DND-41 (cell line): ENCODE measurements at regions not wholly inside any gene's neighbourhood (a gene's known extent, or its start where the extent isn't known, plus 50 kb on each side); places are given as distances from the start of the nearest gene placed in this dataset.

ENCODE experiments used
- CTCF ChIP-seq: IDR thresholded peaks from 2 replicates; pipeline ENCODE4 v1.5.1; 2012; ENCODE audit warnings: borderline replicate concordance, low read length, moderate library complexity, mild to moderate bottlenecking; ENCODE audit not compliant: poor library complexity, severe bottlenecking; ENCODE audit errors: extremely low read depth
- EZH2 ChIP-seq: IDR thresholded peaks from 3 replicates; pipeline ENCODE4 v1.6.1; 2012; ENCODE audit warnings: borderline replicate concordance, low read depth, mild to moderate bottlenecking, moderate library complexity, low read length, inconsistent platforms; ENCODE audit not compliant: severe bottlenecking

GRCh38 chr13:59568306-59568705 is 595.4 kb downstream of the DIAPH3 start:
- TF ChIP-seq CTCF (no peak), EZH2 (no peak)
